ENCODE measurements at regions not wholly inside any gene's neighbourhood (a gene's known extent, or its start where the extent isn't known, plus 50 kb on each side); places are given as distances from the start of the nearest gene placed in this dataset.

GRCh38 chrX:5015451-5015850 lies 1213.2 kb downstream of the NLGN4X start (continued):
- no peak for TF ChIP-seq E2F1 (CRISPR knock-in tag; IDR thresholded peaks at IDR 0.05)
- no peak for TF ChIP-seq ARHGAP35 (IDR thresholded peaks at IDR 0.05; ENCODE audit: partially characterized antibody)
- no peak for TF ChIP-seq SFPQ (IDR thresholded peaks at IDR 0.05; ENCODE audit: low read depth, low read length)
- no peak for TF ChIP-seq ZNF717 (CRISPR knock-in tag; IDR thresholded peaks at IDR 0.05)
- TF ChIP-seq CHCHD3 (CRISPR knock-in tag; IDR thresholded peaks at IDR 0.05) = no peak
- TF ChIP-seq NFIC (IDR thresholded peaks at IDR 0.05) = no peak
- TF ChIP-seq DDX20 (tag; IDR thresholded peaks at IDR 0.05; ENCODE audit: low read depth) = no peak
- no peak for TF ChIP-seq MAZ (CRISPR knock-in tag; conservative IDR thresholded peaks at IDR 0.05 in 1 of 2, IDR thresholded peaks at IDR 0.05 in 1 of 2)

GRCh38 chrX:4994855-4995254 lies 1233.8 kb downstream of the NLGN4X start:
- Histone ChIP-seq H3K9me1 (ENCODE audit: control insufficient read depth, insufficient read depth, low read length) (no peaks in the 10 kb centered on the region), H2AFZ (ENCODE audit: low read depth, low read length) (no peak overlapping the region), H4K20me1 (replicated peaks; ENCODE audit: control insufficient read depth, insufficient read depth, low read length) (no peaks in the 10 kb centered on the region), H3K27ac (ENCODE audit: extremely low read depth, low read depth, low read length) (no peak overlapping the region), H3K4me2 (ENCODE audit: insufficient read depth, low read length) (no peak overlapping the region), H3K4me1 (replicated peaks in 1 of 2; ENCODE audit: control insufficient read depth in 2 of 2, insufficient read depth in 2 of 2, low read length in 2 of 2) (no peaks in the 10 kb centered on the region), H3K9me3 (replicated peaks; ENCODE audit: control insufficient read depth, insufficient read depth, low read depth, low read length) (no peaks in the 10 kb centered on the region), H3K79me2 (ENCODE audit: control insufficient read depth, insufficient read depth, low read length) (no peaks in the 10 kb centered on the region), H3K36me3 (ENCODE audit: control insufficient read depth, insufficient read depth, low read length) (no peaks in the 10 kb centered on the region), H3K27me3 (ENCODE audit: control insufficient read depth in 2 of 2, insufficient read depth in 2 of 2, low read length in 2 of 2) (no peaks in the 10 kb centered on the region), H3K9ac (ENCODE audit: insufficient read depth in 1 of 2, low read depth in 2 of 2, low read length in 2 of 2) (no peak overlapping the region), H3K4me3 (no peak overlapping the region)
- TF ChIP-seq MAFG (tag; conservative IDR thresholded peaks at IDR 0.05) (0 out of 2 replicates have a peak, but pooled peaks have one; percentile 14), ZNF717 (CRISPR knock-in tag; IDR thresholded peaks at IDR 0.05) (no peak)
- DNase-seq (ENCODE audit: extremely low read depth in 1 of 4, low spot score in 3 of 4) (no peak), ATAC-seq (no peak), FAIRE-seq (no peak)
- intact Hi-C loops (cut with micrococcal nuclease) = no loop called here
- WGBS (ENCODE audit: insufficient coverage, low coverage, missing lambda C conversion rate) = 0% methylated on average over 1 of the region's 1 CpG
- CTCF ChIA-PET (ENCODE audit: low intra/inter-chr PET ratio) = no interaction called here
- in situ Hi-C loops (cut with MboI) = no loop called here
- no TSS peak for BruUV-seq (replicated peaks)
- POLR2A ChIA-PET = no interaction called here
